Nephron progenitor cell (in vitro differentiated cells): ENCODE measurements at regions not wholly inside any gene's neighbourhood (a gene's known extent, or its start where the extent isn't known, plus 50 kb on each side); places are given as distances from the start of the nearest gene placed in this dataset.

Experiments
- DNase-seq: peaks from one replicate; pipeline ENCODE4 v3.0.0; 2021
- H3K27ac Mint-ChIP-seq: 2 replicates; pipeline ENCODE4 v1.8.0; 2021; ENCODE audit warnings: mild to moderate bottlenecking, moderate library complexity, mixed read lengths
- H3K27me3 Mint-ChIP-seq: 2 replicates; pipeline ENCODE4 v1.8.0; 2021; ENCODE audit warnings: mild to moderate bottlenecking, low read depth, mixed read lengths; ENCODE audit not compliant: poor library complexity
- H3K36me3 Mint-ChIP-seq: 2 replicates; pipeline ENCODE4 v1.8.0; 2021; ENCODE audit warnings: low read depth, mixed read lengths
- H3K4me1 Mint-ChIP-seq: 2 replicates; pipeline ENCODE4 v1.8.0; 2021; ENCODE audit warnings: mixed read lengths
- H3K4me3 Mint-ChIP-seq: 2 replicates; pipeline ENCODE4 v1.8.0; 2021; ENCODE audit warnings: mild to moderate bottlenecking, moderate library complexity, mixed read lengths
- H3K9me3 Mint-ChIP-seq: 2 replicates; pipeline ENCODE4 v1.8.0; 2021; ENCODE audit warnings: mild to moderate bottlenecking, moderate library complexity, mixed read lengths
- CTCF ChIP-seq: fragments of 200-600 bp; sonication (generic); IDR thresholded peaks from 2 replicates; pipeline ENCODE4 v1.5.0; 2021; ENCODE audit warnings: antibody characterized with exemption

- no peak overlapping the region for H3K27ac Mint-ChIP-seq
- no peak for TF ChIP-seq CTCF
These were observed 284.3 kb upstream of the LRATD1 start for GRCh38 chr2:14348247-14348646.

GRCh38 chr2:14350856-14351255 lies 281.7 kb upstream of the LRATD1 start:
- Mint-ChIP-seq H3K4me3 (no peak overlapping the region), H3K9me3 (no peaks in the 10 kb centered on the region)

More at GRCh38 chr2:14348247-14348646, 284.3 kb upstream of the LRATD1 start:
- Mint-ChIP-seq H3K27me3 (peaks cover 6% of the 10 kb centered on the region), H3K36me3 (no peaks in the 10 kb centered on the region), H3K9me3 (no peaks in the 10 kb centered on the region), H3K4me3 (no peak overlapping the region), H3K4me1 (no peaks in the 10 kb centered on the region)
- no peak for DNase-seq

GRCh38 chr2:14352067-14352466 lies 280.4 kb upstream of the LRATD1 start:
- TF ChIP-seq CTCF = no peak
- no peaks in the 10 kb centered on the region for H3K27me3 Mint-ChIP-seq
- H3K9me3 Mint-ChIP-seq = no peaks in the 10 kb centered on the region
- H3K4me1 Mint-ChIP-seq = no peaks in the 10 kb centered on the region
- H3K4me3 Mint-ChIP-seq = no peak overlapping the region
- no peak overlapping the region for H3K27ac Mint-ChIP-seq
- no peak for DNase-seq
- no peaks in the 10 kb centered on the region for H3K36me3 Mint-ChIP-seq

More at GRCh38 chr2:14350856-14351255, 281.7 kb upstream of the LRATD1 start:
- Mint-ChIP-seq H3K36me3 (no peaks in the 10 kb centered on the region), H3K27me3 (peaks cover 3% of the 10 kb centered on the region), H3K4me1 (no peaks in the 10 kb centered on the region), H3K27ac (no peak overlapping the region)
- no peak for TF ChIP-seq CTCF
- no peak for DNase-seq

GRCh38 chr2:14354231-14354630 lies 278.3 kb upstream of the LRATD1 start:
- Mint-ChIP-seq H3K4me1 (no peaks in the 10 kb centered on the region), H3K36me3 (no peaks in the 10 kb centered on the region), H3K27ac (no peak overlapping the region), H3K4me3 (no peak overlapping the region), H3K9me3 (no peaks in the 10 kb centered on the region), H3K27me3 (no peaks in the 10 kb centered on the region)
- TF ChIP-seq CTCF = no peak
- DNase-seq = no peak

- Mint-ChIP-seq H3K27ac (no peak overlapping the region), H3K9me3 (no peaks in the 10 kb centered on the region), H3K4me1 (no peaks in the 10 kb centered on the region), H3K27me3 (no peaks in the 10 kb centered on the region), H3K36me3 (no peaks in the 10 kb centered on the region), H3K4me3 (no peak overlapping the region)
- TF ChIP-seq CTCF = no peak
- DNase-seq = no peak
These were observed 277.4 kb upstream of the LRATD1 start for GRCh38 chr2:14355102-14355501.

GRCh38 chr2:14358339-14358738 lies 274.2 kb upstream of the LRATD1 start:
- no peaks in the 10 kb centered on the region for H3K36me3 Mint-ChIP-seq
- DNase-seq = no peak
- H3K27ac Mint-ChIP-seq = no peak overlapping the region
- TF ChIP-seq CTCF = no peak
- H3K4me1 Mint-ChIP-seq = no peaks in the 10 kb centered on the region
- peaks cover 8% of the 10 kb centered on the region for H3K9me3 Mint-ChIP-seq
- no peaks in the 10 kb centered on the region for H3K27me3 Mint-ChIP-seq
- H3K4me3 Mint-ChIP-seq = no peak overlapping the region
